ENCODE measurements at regions not wholly inside any gene's neighbourhood (a gene's known extent, or its start where the extent isn't known, plus 50 kb on each side); places are given as distances from the start of the nearest gene placed in this dataset.

GRCh38 chr2:37458133-37458532 is 113.7 kb downstream of the QPCT start (continued):
- TF ChIP-seq AFF4 (CRISPR knock-in tag; IDR thresholded peaks at IDR 0.05) (no peak), PCBP1 (IDR thresholded peaks at IDR 0.05; ENCODE audit: low read depth, low read length, poor library complexity, severe bottlenecking) (no peak), SMAD2 (IDR thresholded peaks at IDR 0.05; ENCODE audit: low read depth, low read length) (no peak)
- TF ChIP-seq, protein P1, sequence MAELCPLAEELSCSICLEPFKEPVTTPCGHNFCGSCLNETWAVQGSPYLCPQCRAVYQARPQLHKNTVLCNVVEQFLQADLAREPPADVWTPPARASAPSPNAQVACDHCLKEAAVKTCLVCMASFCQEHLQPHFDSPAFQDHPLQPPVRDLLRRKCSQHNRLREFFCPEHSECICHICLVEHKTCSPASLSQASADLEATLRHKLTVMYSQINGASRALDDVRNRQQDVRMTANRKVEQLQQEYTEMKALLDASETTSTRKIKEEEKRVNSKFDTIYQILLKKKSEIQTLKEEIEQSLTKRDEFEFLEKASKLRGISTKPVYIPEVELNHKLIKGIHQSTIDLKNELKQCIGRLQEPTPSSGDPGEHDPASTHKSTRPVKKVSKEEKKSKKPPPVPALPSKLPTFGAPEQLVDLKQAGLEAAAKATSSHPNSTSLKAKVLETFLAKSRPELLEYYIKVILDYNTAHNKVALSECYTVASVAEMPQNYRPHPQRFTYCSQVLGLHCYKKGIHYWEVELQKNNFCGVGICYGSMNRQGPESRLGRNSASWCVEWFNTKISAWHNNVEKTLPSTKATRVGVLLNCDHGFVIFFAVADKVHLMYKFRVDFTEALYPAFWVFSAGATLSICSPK (IDR thresholded peaks at IDR 0.05; ENCODE audit: borderline replicate concordance) = no peak
- TF ChIP-seq, protein P2, sequence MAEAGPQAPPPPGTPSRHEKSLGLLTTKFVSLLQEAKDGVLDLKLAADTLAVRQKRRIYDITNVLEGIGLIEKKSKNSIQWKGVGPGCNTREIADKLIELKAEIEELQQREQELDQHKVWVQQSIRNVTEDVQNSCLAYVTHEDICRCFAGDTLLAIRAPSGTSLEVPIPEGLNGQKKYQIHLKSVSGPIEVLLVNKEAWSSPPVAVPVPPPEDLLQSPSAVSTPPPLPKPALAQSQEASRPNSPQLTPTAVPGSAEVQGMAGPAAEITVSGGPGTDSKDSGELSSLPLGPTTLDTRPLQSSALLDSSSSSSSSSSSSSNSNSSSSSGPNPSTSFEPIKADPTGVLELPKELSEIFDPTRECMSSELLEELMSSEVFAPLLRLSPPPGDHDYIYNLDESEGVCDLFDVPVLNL (CRISPR knock-in tag; IDR thresholded peaks at IDR 0.05; ENCODE audit: low read depth) = no peak

Data from K562 (cell line).